SH-SY5Y (cell line): ENCODE measurements at regions not wholly inside any gene's neighbourhood (a gene's known extent, or its start where the extent isn't known, plus 50 kb on each side); places are given as distances from the start of the nearest gene placed in this dataset.

Experiments used
- GATA2 ChIP-seq: IDR thresholded peaks from 2 replicates; pipeline ENCODE4 v1.6.1; 2011; ENCODE audit warnings: mild to moderate bottlenecking, low read depth, low read length
- GATA3 ChIP-seq: IDR thresholded peaks from 2 replicates; pipeline ENCODE4 v1.6.1; 2011; ENCODE audit warnings: low read depth, mild to moderate bottlenecking, low read length, moderate library complexity

GRCh38 chr14:98288825-98289224, 983.2 kb downstream of the BCL11B start:
- TF ChIP-seq GATA2 (no peak), GATA3 (no peak)
